DND-41 (cell line): ENCODE measurements at regions not wholly inside any gene's neighbourhood (a gene's known extent, or its start where the extent isn't known, plus 50 kb on each side); places are given as distances from the start of the nearest gene placed in this dataset.

Experiments
- ATAC-seq: fragments of 200-7000 bp; cut with Tn5 transposase; 3 replicates; pipeline ENCODE4 v1.9.1; 2021; ENCODE audit warnings: low read depth; ENCODE audit not compliant: insufficient read depth
- DNase-seq: peaks from one replicate; pipeline ENCODE4 v3.0.0-alpha.2; 2020
- H2AFZ ChIP-seq: 2 replicates; pipeline ENCODE4 v1.6.0; 2012; ENCODE audit warnings: low read depth, low read length
- H3K27ac ChIP-seq: 2 replicates; pipeline ENCODE4 v1.5.1; 2012; ENCODE audit warnings: low read length, inconsistent platforms
- H3K27me3 ChIP-seq: fragments of 200-600 bp; sonication (generic); 2 replicates; pipeline ENCODE4 v1.6.0; 2012; ENCODE audit warnings: low read length, mild to moderate bottlenecking, inconsistent platforms; ENCODE audit not compliant: insufficient read depth, poor library complexity
- H3K36me3 ChIP-seq: 2 replicates; pipeline ENCODE4 v1.5.1; 2012; ENCODE audit warnings: low read length, inconsistent platforms; ENCODE audit not compliant: insufficient read depth
- H3K4me1 ChIP-seq: 2 replicates; pipeline ENCODE4 v1.5.1; 2012; ENCODE audit warnings: mild to moderate bottlenecking, low read length; ENCODE audit not compliant: insufficient read depth
- H3K4me2 ChIP-seq: 2 replicates; pipeline ENCODE4 v1.6.0; 2012; ENCODE audit warnings: mild to moderate bottlenecking, moderate library complexity, low read length, inconsistent platforms; ENCODE audit not compliant: insufficient read depth
- H3K4me3 ChIP-seq, 2 experiments: fragments of 200-600 bp in 1 of 2; shearing (Covaris generic) in 1 of 2; 2 replicates each; pipeline ENCODE4 v1.5.1; 2012 to 2016; ENCODE audit warnings: inconsistent platforms in 2 of 2, low read length in 2 of 2, mild to moderate bottlenecking in 2 of 2, low read depth in 1 of 2, moderate library complexity in 1 of 2
- H3K79me2 ChIP-seq: 2 replicates; pipeline ENCODE4 v1.6.0; 2012; ENCODE audit warnings: low read length, inconsistent platforms; ENCODE audit not compliant: insufficient read depth
- H3K9ac ChIP-seq: 2 replicates; pipeline ENCODE4 v1.6.0; 2012; ENCODE audit warnings: low read depth, mild to moderate bottlenecking, inconsistent platforms, low read length, moderate library complexity
- H3K9me3 ChIP-seq: 2 replicates; pipeline ENCODE4 v1.5.1; 2012; ENCODE audit warnings: low read length, moderate library complexity, mild to moderate bottlenecking, inconsistent platforms; ENCODE audit not compliant: insufficient read depth, severe bottlenecking
- H4K20me1 ChIP-seq: 2 replicates; pipeline ENCODE4 v1.6.0; 2012; ENCODE audit warnings: low read length; ENCODE audit not compliant: insufficient read depth
- EZH2 ChIP-seq: IDR thresholded peaks from 3 replicates; pipeline ENCODE4 v1.6.1; 2012; ENCODE audit warnings: borderline replicate concordance, low read depth, mild to moderate bottlenecking, moderate library complexity, low read length, inconsistent platforms; ENCODE audit not compliant: severe bottlenecking
- TF ChIP-seq, protein P1 (sequence below): IDR thresholded peaks from 2 replicates; pipeline ENCODE4 v1.5.1; 2012; ENCODE audit warnings: borderline replicate concordance, low read length, moderate library complexity, mild to moderate bottlenecking; ENCODE audit not compliant: poor library complexity, severe bottlenecking; ENCODE audit errors: extremely low read depth

DNA sequence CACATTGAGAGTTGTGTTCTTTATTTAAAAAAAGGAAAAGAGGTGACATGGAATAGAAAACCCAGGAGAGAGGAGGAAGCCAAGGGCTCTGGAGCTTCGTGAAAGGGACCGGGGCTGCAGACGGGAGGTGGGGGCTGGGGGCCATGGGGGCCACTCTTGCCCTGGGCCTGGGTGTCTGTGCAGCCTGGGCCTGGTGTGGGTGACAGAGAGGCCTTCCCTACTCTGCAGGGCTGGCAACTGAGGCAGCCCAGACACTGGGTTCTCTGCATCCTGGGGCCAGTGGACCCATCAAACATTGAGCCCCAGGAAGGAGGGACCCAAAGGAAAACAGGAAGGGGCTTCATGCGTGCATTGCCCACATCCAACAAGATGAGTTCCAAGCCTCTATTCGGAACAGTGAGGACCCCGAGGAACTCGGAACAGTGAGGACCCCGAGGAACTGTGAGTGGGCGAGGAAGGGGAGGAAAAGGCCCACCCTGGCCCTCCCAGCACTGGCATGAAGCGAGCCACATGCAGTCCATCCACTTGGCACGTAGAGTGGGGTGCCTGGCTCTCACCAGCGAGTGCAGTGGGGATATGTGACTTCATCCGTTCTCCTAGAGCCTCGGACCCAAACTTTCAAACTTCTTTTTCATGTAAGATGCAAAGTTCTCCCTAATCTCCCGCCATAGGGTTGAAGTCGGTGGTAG lies 1121.6 kb downstream of the BRD1 start:
- no peaks in the 10 kb centered on the region for H3K36me3 ChIP-seq
- no peaks in the 10 kb centered on the region for H3K9me3 ChIP-seq
- ATAC-seq = no peak
- TF ChIP-seq, protein P1, sequence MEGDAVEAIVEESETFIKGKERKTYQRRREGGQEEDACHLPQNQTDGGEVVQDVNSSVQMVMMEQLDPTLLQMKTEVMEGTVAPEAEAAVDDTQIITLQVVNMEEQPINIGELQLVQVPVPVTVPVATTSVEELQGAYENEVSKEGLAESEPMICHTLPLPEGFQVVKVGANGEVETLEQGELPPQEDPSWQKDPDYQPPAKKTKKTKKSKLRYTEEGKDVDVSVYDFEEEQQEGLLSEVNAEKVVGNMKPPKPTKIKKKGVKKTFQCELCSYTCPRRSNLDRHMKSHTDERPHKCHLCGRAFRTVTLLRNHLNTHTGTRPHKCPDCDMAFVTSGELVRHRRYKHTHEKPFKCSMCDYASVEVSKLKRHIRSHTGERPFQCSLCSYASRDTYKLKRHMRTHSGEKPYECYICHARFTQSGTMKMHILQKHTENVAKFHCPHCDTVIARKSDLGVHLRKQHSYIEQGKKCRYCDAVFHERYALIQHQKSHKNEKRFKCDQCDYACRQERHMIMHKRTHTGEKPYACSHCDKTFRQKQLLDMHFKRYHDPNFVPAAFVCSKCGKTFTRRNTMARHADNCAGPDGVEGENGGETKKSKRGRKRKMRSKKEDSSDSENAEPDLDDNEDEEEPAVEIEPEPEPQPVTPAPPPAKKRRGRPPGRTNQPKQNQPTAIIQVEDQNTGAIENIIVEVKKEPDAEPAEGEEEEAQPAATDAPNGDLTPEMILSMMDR = no peak
- TF ChIP-seq EZH2 = no peak
- no peaks in the 10 kb centered on the region for H3K4me1 ChIP-seq
- no peak overlapping the region for H3K27ac ChIP-seq
- no peak overlapping the region for H3K9ac ChIP-seq
- no peak overlapping the region for H2AFZ ChIP-seq
- no peaks in the 10 kb centered on the region for H3K79me2 ChIP-seq
- H3K4me3 ChIP-seq = no peak overlapping the region
- no peaks in the 10 kb centered on the region for H3K27me3 ChIP-seq
- DNase-seq = no peak
- H4K20me1 ChIP-seq = no peaks in the 10 kb centered on the region
- H3K4me2 ChIP-seq = no peak overlapping the region

DNA sequence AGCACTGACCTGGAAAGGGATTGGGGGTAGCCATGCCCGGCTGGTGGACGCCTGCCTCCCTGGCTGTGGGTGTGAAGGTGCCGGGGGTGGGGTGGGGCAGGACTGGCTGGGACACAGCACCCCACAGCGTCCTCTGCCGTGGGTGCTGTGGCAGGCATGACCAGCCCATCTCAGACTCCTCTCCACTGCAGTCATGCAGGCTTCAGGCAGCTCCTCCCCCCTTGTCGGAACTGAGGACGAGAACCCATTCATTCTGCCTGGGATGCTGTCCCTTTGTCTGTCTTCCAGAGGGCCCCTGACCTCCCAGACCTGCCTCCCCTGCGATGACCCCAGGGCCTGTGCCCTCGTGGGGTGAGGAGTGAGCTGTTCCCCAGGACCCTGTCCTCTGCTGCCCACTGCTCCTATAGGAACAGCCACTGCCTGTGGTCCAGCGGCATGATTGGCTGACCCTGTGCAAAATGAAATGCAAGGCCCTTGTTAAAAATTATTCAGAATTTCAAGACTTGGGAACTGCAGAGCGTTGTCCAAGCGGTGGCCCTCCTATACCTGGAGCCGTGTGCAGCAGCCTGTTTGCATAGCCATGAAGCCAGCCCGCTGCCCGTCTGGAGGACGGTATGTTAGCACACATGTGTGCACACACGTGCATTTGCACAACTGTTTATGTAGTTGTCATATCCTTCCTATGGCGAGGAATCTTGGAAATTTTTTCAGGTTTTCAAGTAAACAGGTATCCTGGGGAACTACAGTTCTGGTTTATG lies 1122.3 kb downstream of the BRD1 start:
- no peaks in the 10 kb centered on the region for H4K20me1 ChIP-seq
- H2AFZ ChIP-seq = no peak overlapping the region
- no peak overlapping the region for H3K27ac ChIP-seq
- H3K36me3 ChIP-seq = no peaks in the 10 kb centered on the region
- ATAC-seq (no peak), DNase-seq (no peak)
- TF ChIP-seq, protein P1 = no peak
- TF ChIP-seq EZH2 = no peak
- H3K4me2 ChIP-seq = no peak overlapping the region
- H3K4me1 ChIP-seq = no peaks in the 10 kb centered on the region
- no peak overlapping the region for H3K4me3 ChIP-seq
- no peaks in the 10 kb centered on the region for H3K79me2 ChIP-seq
- no peak overlapping the region for H3K9ac ChIP-seq
- no peaks in the 10 kb centered on the region for H3K9me3 ChIP-seq
- no peaks in the 10 kb centered on the region for H3K27me3 ChIP-seq

DNA sequence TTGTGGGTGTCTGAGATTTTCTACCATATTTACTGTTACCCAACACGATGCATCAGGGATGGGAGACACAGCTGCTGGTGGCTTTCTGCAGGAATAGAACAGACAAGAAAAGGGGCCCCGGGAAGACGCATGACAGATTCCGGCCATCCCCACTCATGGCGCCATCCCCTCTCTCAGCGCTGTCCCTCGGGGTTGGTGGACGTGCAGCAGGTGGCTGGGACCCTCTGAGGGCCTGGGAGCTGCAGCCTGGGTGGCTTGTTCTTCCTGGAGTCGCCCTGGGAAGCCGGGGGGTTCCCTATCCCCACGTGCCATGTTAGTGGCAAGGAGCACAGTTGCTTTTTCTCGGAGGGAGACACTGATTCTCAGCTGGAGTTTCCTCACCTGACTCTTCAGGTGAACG lies 1123.3 kb downstream of the BRD1 start:
- TF ChIP-seq, protein P1 = no peak
- no peak for TF ChIP-seq EZH2
- Histone ChIP-seq H3K4me3 (no peak overlapping the region), H3K4me2 (no peak overlapping the region), H3K79me2 (no peaks in the 10 kb centered on the region), H3K27ac (no peak overlapping the region), H3K9ac (no peak overlapping the region), H3K36me3 (no peaks in the 10 kb centered on the region), H3K4me1 (no peaks in the 10 kb centered on the region), H3K9me3 (no peaks in the 10 kb centered on the region), H2AFZ (no peak overlapping the region), H3K27me3 (no peaks in the 10 kb centered on the region), H4K20me1 (no peaks in the 10 kb centered on the region)
- DNase-seq (no peak), ATAC-seq (no peak)
